RWPE2 (cell line): ENCODE measurements at regions not wholly inside any gene's neighbourhood (a gene's known extent, or its start where the extent isn't known, plus 50 kb on each side); places are given as distances from the start of the nearest gene placed in this dataset.
"Not testable (repeated sequence)": the region's sequence is repeated elsewhere in the genome, so short reads cannot be mapped to it uniquely, and the experiment has no call there.

Source experiments
- ATAC-seq: fragments of 200-7000 bp; cut with Tn5 transposase; 3 replicates; pipeline ENCODE4 v1.9.1; 2021; ENCODE audit warnings: low read depth
- DNase-seq: peaks from one replicate; pipeline ENCODE4 v3.0.0-alpha.2; 2020; ENCODE audit warnings: low spot score
- H3K27ac ChIP-seq: fragments of 450-650 bp; 2 replicates; pipeline ENCODE4 v1.5.1; 2017; ENCODE audit warnings: mild to moderate bottlenecking; ENCODE audit not compliant: poor library complexity, severe bottlenecking
- H3K27me3 ChIP-seq: fragments of 250-450 bp; sonication (Bioruptor Pico); 2 replicates; pipeline ENCODE4 v1.5.1; 2021; ENCODE audit warnings: mild to moderate bottlenecking, moderate library complexity; ENCODE audit not compliant: insufficient read depth, poor library complexity, severe bottlenecking
- H3K36me3 ChIP-seq: fragments of 250-450 bp; sonication (Bioruptor Pico); 2 replicates; pipeline ENCODE4 v1.5.1; 2020; ENCODE audit warnings: low read depth, mild to moderate bottlenecking, moderate library complexity
- H3K4me1 ChIP-seq: fragments of 250-450 bp; sonication (Bioruptor Pico); 2 replicates; pipeline ENCODE4 v1.5.1; 2021; ENCODE audit warnings: mild to moderate bottlenecking, moderate library complexity; ENCODE audit not compliant: insufficient read depth, poor library complexity, severe bottlenecking
- H3K4me3 ChIP-seq: fragments of 250-450 bp; sonication (Bioruptor Pico); 2 replicates; pipeline ENCODE4 v1.5.1; 2021; ENCODE audit warnings: mild to moderate bottlenecking, moderate library complexity; ENCODE audit not compliant: severe bottlenecking
- H3K9me3 ChIP-seq: fragments of 250-450 bp; sonication (Bioruptor Pico); 2 replicates; pipeline ENCODE4 v1.5.1; 2021; ENCODE audit warnings: mild to moderate bottlenecking, moderate library complexity; ENCODE audit not compliant: severe bottlenecking
- CTCF ChIP-seq: fragments of 450-650 bp; IDR thresholded peaks from one replicate; pipeline ENCODE4 v1.5.1; 2017; ENCODE audit warnings: mild to moderate bottlenecking, moderate library complexity; ENCODE audit not compliant: poor library complexity, severe bottlenecking

- ATAC-seq = no peak
- no peaks in the 10 kb centered on the region for H3K9me3 ChIP-seq
These were observed 712.5 kb downstream of the TDRD15 start for GRCh38 chr2:21836261-21836660.

GRCh38 chr2:21836719-21837118, 713.0 kb downstream of the TDRD15 start:
- no peak overlapping the region for H3K27ac ChIP-seq
- H3K36me3 ChIP-seq = no peaks in the 10 kb centered on the region
- no peaks in the 10 kb centered on the region for H3K4me1 ChIP-seq
- ATAC-seq (no peak), DNase-seq (no peak)
- no peak overlapping the region for H3K4me3 ChIP-seq
- H3K27me3 ChIP-seq = no peaks in the 10 kb centered on the region
- H3K9me3 ChIP-seq = no peaks in the 10 kb centered on the region
- no peak for TF ChIP-seq CTCF

More at GRCh38 chr2:21836261-21836660, 712.5 kb downstream of the TDRD15 start:
- no peak for TF ChIP-seq CTCF
- H3K27ac ChIP-seq = no peak overlapping the region
- H3K4me1 ChIP-seq = no peaks in the 10 kb centered on the region
- no peak overlapping the region for H3K4me3 ChIP-seq
- no peak for DNase-seq
- no peaks in the 10 kb centered on the region for H3K27me3 ChIP-seq
- H3K36me3 ChIP-seq = no peaks in the 10 kb centered on the region

GRCh38 chr2:21837168-21837960, 713.6 kb downstream of the TDRD15 start:
- 0 out of 3 replicates have a peak, but pooled peaks have one; percentile 49 for ATAC-seq
- Histone ChIP-seq H3K36me3 (no peaks in the 10 kb centered on the region), H3K27ac (no peak overlapping the region), H3K9me3 (no peaks in the 10 kb centered on the region), H3K27me3 (no peaks in the 10 kb centered on the region), H3K4me1 (no peaks in the 10 kb centered on the region), H3K4me3 (no peak overlapping the region)
- TF ChIP-seq CTCF = no peak
- DNase-seq = no peak

- H3K36me3 ChIP-seq = no peaks in the 10 kb centered on the region
- no peak for DNase-seq
- ATAC-seq = no peak
- H3K4me1 ChIP-seq = no peaks in the 10 kb centered on the region
- TF ChIP-seq CTCF = no peak
- no peak overlapping the region for H3K4me3 ChIP-seq
- no peaks in the 10 kb centered on the region for H3K27me3 ChIP-seq
- H3K9me3 ChIP-seq = no peaks in the 10 kb centered on the region
- no peak overlapping the region for H3K27ac ChIP-seq
These were observed 717.6 kb downstream of the TDRD15 start for GRCh38 chr2:21841341-21841740.

GRCh38 chr2:21850367-21850766, 726.6 kb downstream of the TDRD15 start:
- not testable (repeated sequence) for H3K27me3 ChIP-seq, DNase-seq, ATAC-seq

More at GRCh38 chr2:21850367-21850766, 726.6 kb downstream of the TDRD15 start:
- not testable (repeated sequence) for H3K4me3 ChIP-seq, H3K4me1 ChIP-seq, H3K9me3 ChIP-seq, H3K27ac ChIP-seq, H3K36me3 ChIP-seq
